Trophoblast cell (in vitro differentiated cells and primary cell): ENCODE measurements at regions not wholly inside any gene's neighbourhood (a gene's known extent, or its start where the extent isn't known, plus 50 kb on each side); places are given as distances from the start of the nearest gene placed in this dataset.
"Not testable (repeated sequence)": the region's sequence is repeated elsewhere in the genome, so short reads cannot be mapped to it uniquely, and the experiment has no call there.

Experiments used
- DNase-seq, 2 donors: peaks; one replicate each; pipeline ENCODE4 v3.0.0-alpha.2; 2016
- H2AFZ ChIP-seq: 2 replicates; pipeline ENCODE4 v1.6.1; 2013; ENCODE audit warnings: low read length, moderate library complexity, mild to moderate bottlenecking; ENCODE audit not compliant: insufficient read depth, poor library complexity
- H2AK5ac ChIP-seq: 2 replicates; pipeline ENCODE4 v1.6.1; 2013; ENCODE audit warnings: mild to moderate bottlenecking, low read length
- H2BK120ac ChIP-seq: 2 replicates; pipeline ENCODE4 v1.6.1; 2013; ENCODE audit warnings: low read length, mild to moderate bottlenecking, moderate library complexity; ENCODE audit not compliant: insufficient read depth, poor library complexity
- H2BK12ac ChIP-seq: 2 replicates; pipeline ENCODE4 v1.6.1; 2013; ENCODE audit warnings: mild to moderate bottlenecking, low read length, moderate library complexity
- H2BK5ac ChIP-seq: 2 replicates; pipeline ENCODE4 v1.6.1; 2013; ENCODE audit warnings: low read length, low read depth, moderate library complexity, mild to moderate bottlenecking; ENCODE audit not compliant: poor library complexity
- H3K14ac ChIP-seq: 2 replicates; pipeline ENCODE4 v1.6.1; 2013; ENCODE audit warnings: mild to moderate bottlenecking, low read length
- H3K18ac ChIP-seq: 2 replicates; pipeline ENCODE4 v1.6.1; 2013; ENCODE audit warnings: mild to moderate bottlenecking, low read length
- H3K23ac ChIP-seq: 2 replicates; pipeline ENCODE4 v1.6.1; 2013; ENCODE audit warnings: low read length
- H3K27ac ChIP-seq: 2 replicates; pipeline ENCODE4 v1.5.1; 2013; ENCODE audit warnings: low read depth, mild to moderate bottlenecking, inconsistent platforms, low read length, moderate library complexity
- H3K27me3 ChIP-seq: 2 replicates; pipeline ENCODE4 v1.6.1; 2013; ENCODE audit warnings: inconsistent platforms, mild to moderate bottlenecking, low read length, moderate library complexity; ENCODE audit not compliant: insufficient read depth
- H3K36me3 ChIP-seq, 2 experiments: 1 replicate in 1 of 2; 2 replicates in 1 of 2; pipeline ENCODE4 v1.6.1; 2013; ENCODE audit warnings: low read length in 2 of 2, mild to moderate bottlenecking in 2 of 2, moderate library complexity in 1 of 2; ENCODE audit not compliant: insufficient read depth in 2 of 2, control insufficient read depth in 1 of 2
- H3K4ac ChIP-seq: 2 replicates; pipeline ENCODE4 v1.6.1; 2013; ENCODE audit warnings: low read depth, mild to moderate bottlenecking, low read length, moderate library complexity
- H3K4me1 ChIP-seq, 2 experiments: 1 replicate in 1 of 2; 2 replicates in 1 of 2; pipeline ENCODE4 v1.6.1; 2013; ENCODE audit warnings: low read length in 2 of 2, mild to moderate bottlenecking in 2 of 2, moderate library complexity in 1 of 2; ENCODE audit not compliant: insufficient read depth in 2 of 2, control insufficient read depth in 1 of 2
- H3K4me2 ChIP-seq: 2 replicates; pipeline ENCODE4 v1.6.1; 2013; ENCODE audit warnings: inconsistent platforms, mild to moderate bottlenecking, low read length, moderate library complexity
- H3K4me3 ChIP-seq: 2 replicates; pipeline ENCODE4 v1.5.1; 2013; ENCODE audit warnings: mild to moderate bottlenecking, low read depth, low read length, inconsistent platforms
- H3K79me1 ChIP-seq: one replicate; pipeline ENCODE4 v1.6.1; 2013; ENCODE audit warnings: low read length
- H3K79me2 ChIP-seq: 2 replicates; pipeline ENCODE4 v1.6.1; 2013; ENCODE audit warnings: low read length, mild to moderate bottlenecking; ENCODE audit not compliant: control insufficient read depth, insufficient read depth, poor library complexity
- H3K9ac ChIP-seq: 2 replicates; pipeline ENCODE4 v1.6.1; 2013; ENCODE audit warnings: mild to moderate bottlenecking, low read length
- H3K9me3 ChIP-seq: 2 replicates; pipeline ENCODE4 v1.6.1; 2013; ENCODE audit warnings: low read depth, mild to moderate bottlenecking, control low read depth, inconsistent platforms, low read length; ENCODE audit not compliant: insufficient read depth
- H4K12ac ChIP-seq: 2 replicates; pipeline ENCODE4 v1.6.1; 2013; ENCODE audit warnings: low read depth, mild to moderate bottlenecking, low read length, moderate library complexity
- H4K8ac ChIP-seq: 2 replicates; pipeline ENCODE4 v1.6.1; 2013; ENCODE audit warnings: low read depth, mild to moderate bottlenecking, low read length, moderate library complexity
- H4K91ac ChIP-seq: one replicate; pipeline ENCODE4 v1.6.1; 2013; ENCODE audit warnings: low read depth, mild to moderate bottlenecking, low read length, moderate library complexity
- WGBS: extraction: QIAGEN DNeasy Blood & Tissue Kit; methylation state at CpG from one replicate; pipeline ENCODE4 v1.1.7; 2013; ENCODE audit warnings: missing lambda C conversion rate; ENCODE audit not compliant: insufficient read length, insufficient coverage; ENCODE audit errors: extremely low coverage; 5-methylcytosine and 5-hydroxymethylcytosine counted together

GRCh38 chr22:26840770-26841169 is 183.4 kb downstream of the MIAT start:
- H3K18ac ChIP-seq, H3K9ac ChIP-seq, H3K23ac ChIP-seq, H2BK5ac ChIP-seq, H2BK120ac ChIP-seq, H4K8ac ChIP-seq, H3K79me1 ChIP-seq, H2AK5ac ChIP-seq, DNase-seq, H3K4me1 ChIP-seq, H3K14ac ChIP-seq, H3K9me3 ChIP-seq, H3K4ac ChIP-seq, H2AFZ ChIP-seq, H3K79me2 ChIP-seq, H3K4me3 ChIP-seq, H2BK12ac ChIP-seq, H4K12ac ChIP-seq, H4K91ac ChIP-seq, H3K27me3 ChIP-seq, H3K27ac ChIP-seq, H3K4me2 ChIP-seq, H3K36me3 ChIP-seq: not testable (repeated sequence)
- WGBS = no CpG with 5 or more reads among the region's 3 CpGs

- Histone ChIP-seq H2BK12ac (no peak overlapping the region), H2BK5ac (no peak overlapping the region), H3K4me2 (no peak overlapping the region), H3K9me3 (peaks cover 3% of the 10 kb centered on the region), H4K12ac (no peak overlapping the region), H2AFZ (no peak overlapping the region), H3K4me1 (peaks cover 0 to 3% of the 10 kb centered on the region in 2 experiments), H3K79me2 (no peaks in the 10 kb centered on the region), H3K27ac (no peak overlapping the region), H3K9ac (no peak overlapping the region), H3K4me3 (no peak overlapping the region), H4K91ac (no peak overlapping the region), H3K27me3 (no peaks in the 10 kb centered on the region), H3K4ac (no peak overlapping the region), H3K79me1 (no peaks in the 10 kb centered on the region), H3K36me3 (no peaks in the 10 kb centered on the region), H3K14ac (no peak overlapping the region), H3K18ac (no peak overlapping the region), H2AK5ac (no peak overlapping the region), H3K23ac (no peak overlapping the region), H2BK120ac (no peak overlapping the region), H4K8ac (no peak overlapping the region)
- no peak for DNase-seq
- WGBS = no CpG with 5 or more reads among the region's 5 CpGs
Observed at GRCh38 chr22:26842103-26842502, 184.7 kb downstream of the MIAT start.

GRCh38 chr22:26845021-26845743 is 187.8 kb downstream of the MIAT start:
- no peaks in the 10 kb centered on the region for H3K79me2 ChIP-seq
- H3K27me3 ChIP-seq = no peaks in the 10 kb centered on the region
- no peak overlapping the region for H3K27ac ChIP-seq
- H3K23ac ChIP-seq = no peak overlapping the region
- H3K9ac ChIP-seq = no peak overlapping the region
- no CpG with 5 or more reads among the region's 10 CpGs for WGBS
- peak; percentile 65 to 83 for DNase-seq
- no peak overlapping the region for H3K4me3 ChIP-seq
- no peaks in the 10 kb centered on the region for H3K36me3 ChIP-seq
- H2BK12ac ChIP-seq = no peak overlapping the region
- H3K14ac ChIP-seq = no peak overlapping the region
- no peaks in the 10 kb centered on the region for H3K79me1 ChIP-seq
- no peak overlapping the region for H2BK5ac ChIP-seq
- no peak overlapping the region for H3K4ac ChIP-seq
- no peak overlapping the region for H4K8ac ChIP-seq
- H4K91ac ChIP-seq = no peak overlapping the region
- H2BK120ac ChIP-seq = no peak overlapping the region
- no peaks in the 10 kb centered on the region for H3K4me1 ChIP-seq
- H4K12ac ChIP-seq = no peak overlapping the region
- H3K18ac ChIP-seq = no peak overlapping the region
- H2AK5ac ChIP-seq = no peak overlapping the region
- peaks cover 3% of the 10 kb centered on the region for H3K9me3 ChIP-seq
- no peak overlapping the region for H3K4me2 ChIP-seq
- H2AFZ ChIP-seq = no peak overlapping the region

- H3K4me1 ChIP-seq = no peaks in the 10 kb centered on the region
- no peak overlapping the region for H3K18ac ChIP-seq
- no peak overlapping the region for H3K4me3 ChIP-seq
- no peak for DNase-seq
- no peak overlapping the region for H3K23ac ChIP-seq
- H4K8ac ChIP-seq = no peak overlapping the region
- no peak overlapping the region for H3K9ac ChIP-seq
- no peaks in the 10 kb centered on the region for H3K79me1 ChIP-seq
- H3K36me3 ChIP-seq = no peaks in the 10 kb centered on the region
- H3K27me3 ChIP-seq = no peaks in the 10 kb centered on the region
- H2AK5ac ChIP-seq = no peak overlapping the region
- no peak overlapping the region for H2BK5ac ChIP-seq
- H3K79me2 ChIP-seq = no peaks in the 10 kb centered on the region
- no peak overlapping the region for H3K14ac ChIP-seq
- no peak overlapping the region for H4K91ac ChIP-seq
- H2BK120ac ChIP-seq = no peak overlapping the region
- H3K4ac ChIP-seq = no peak overlapping the region
- no peak overlapping the region for H2AFZ ChIP-seq
- H2BK12ac ChIP-seq = no peak overlapping the region
- WGBS = no CpG with 5 or more reads among the region's 1 CpG
- H3K9me3 ChIP-seq = peaks cover 3% of the 10 kb centered on the region
- H3K27ac ChIP-seq = no peak overlapping the region
- H4K12ac ChIP-seq = no peak overlapping the region
- no peak overlapping the region for H3K4me2 ChIP-seq
Observed at GRCh38 chr22:26846076-26846475, 188.7 kb downstream of the MIAT start.
